GM18505 (cell line): ENCODE measurements at regions not wholly inside any gene's neighbourhood (a gene's known extent, or its start where the extent isn't known, plus 50 kb on each side); places are given as distances from the start of the nearest gene placed in this dataset.
"Not testable (repeated sequence)": the region's sequence is repeated elsewhere in the genome, so short reads cannot be mapped to it uniquely, and the experiment has no call there.

Source experiments
- ATAC-seq: cut with Tn5 transposase; IDR thresholded peaks from one replicate; pipeline ENCODE4 v1.9.1; 2021; ENCODE audit not compliant: unreplicated experiment
- POLR2A ChIP-seq: IDR thresholded peaks from 4 replicates; pipeline ENCODE4 v1.6.1; 2011; ENCODE audit warnings: borderline replicate concordance; ENCODE audit not compliant: insufficient read depth, insufficient read length; ENCODE audit errors: extremely low read depth

DNA sequence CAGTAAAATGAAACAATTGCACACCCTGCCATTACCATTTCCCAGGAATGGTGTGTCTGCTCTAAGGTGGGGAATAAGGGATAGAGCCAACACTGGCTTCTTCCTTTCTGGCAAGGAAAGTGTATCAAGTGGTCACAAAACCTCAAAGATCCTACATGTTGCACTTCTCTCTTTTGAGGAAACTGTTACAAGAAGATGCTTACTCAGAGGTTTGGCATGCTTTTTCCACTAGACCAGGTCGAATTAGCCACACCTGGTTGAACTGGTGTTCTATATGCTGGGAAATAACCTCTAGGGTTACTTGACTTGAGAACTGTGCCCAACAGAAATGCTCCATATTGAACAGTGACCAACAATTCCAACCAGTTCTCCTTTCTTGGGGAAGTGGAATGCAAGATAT is 102.9 kb downstream of the LRRN1 start:
- ATAC-seq: no peak
- no peak for TF ChIP-seq POLR2A

- ATAC-seq: no peak
- no peak for TF ChIP-seq POLR2A
Observed at GRCh38 chr3:3906171-3906570, 106.9 kb downstream of the LRRN1 start.

DNA sequence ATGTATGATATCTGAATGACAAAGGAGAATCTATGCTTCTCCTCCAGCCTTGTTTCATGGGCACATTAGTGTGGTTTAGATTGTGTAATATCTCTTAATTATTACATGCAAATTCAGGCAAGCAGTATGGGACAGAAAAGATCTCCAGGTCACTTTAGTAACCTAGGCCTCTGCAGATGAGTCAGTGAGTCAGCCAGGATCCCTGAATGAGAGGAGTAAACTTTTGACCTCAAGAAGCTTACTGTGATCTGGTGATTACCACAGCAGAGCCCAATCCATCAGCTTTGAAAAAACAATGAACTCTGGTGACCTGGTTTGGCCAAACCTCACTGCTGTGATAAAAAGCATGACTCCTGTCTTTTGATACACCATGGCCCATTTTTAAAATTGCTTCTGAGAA is 107.8 kb downstream of the LRRN1 start:
- ATAC-seq: no peak
- no peak for TF ChIP-seq POLR2A

DNA sequence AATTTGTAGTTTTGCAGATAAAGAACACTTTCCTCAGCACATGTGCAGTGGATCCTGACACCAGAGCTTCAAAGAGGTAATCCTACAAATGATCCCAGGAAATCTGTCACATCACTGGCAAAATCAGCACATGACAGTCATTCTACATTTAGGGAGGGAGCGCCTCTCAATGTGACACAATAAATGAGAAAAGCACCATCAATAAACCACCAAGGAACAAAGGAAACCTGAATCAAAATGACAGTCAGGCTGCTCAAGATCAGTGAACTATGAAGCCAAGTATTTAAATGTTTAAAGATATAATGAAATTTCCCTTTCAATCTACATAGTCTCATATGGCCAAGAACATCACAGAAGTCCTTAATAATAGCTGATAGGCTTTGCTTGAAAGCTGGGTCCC is 119.5 kb downstream of the LRRN1 start:
- TF ChIP-seq POLR2A: no peak
- ATAC-seq: no peak

GRCh38 chr3:3919316-3919715 is 120.1 kb downstream of the LRRN1 start:
- TF ChIP-seq POLR2A: no peak
- ATAC-seq: no peak

DNA sequence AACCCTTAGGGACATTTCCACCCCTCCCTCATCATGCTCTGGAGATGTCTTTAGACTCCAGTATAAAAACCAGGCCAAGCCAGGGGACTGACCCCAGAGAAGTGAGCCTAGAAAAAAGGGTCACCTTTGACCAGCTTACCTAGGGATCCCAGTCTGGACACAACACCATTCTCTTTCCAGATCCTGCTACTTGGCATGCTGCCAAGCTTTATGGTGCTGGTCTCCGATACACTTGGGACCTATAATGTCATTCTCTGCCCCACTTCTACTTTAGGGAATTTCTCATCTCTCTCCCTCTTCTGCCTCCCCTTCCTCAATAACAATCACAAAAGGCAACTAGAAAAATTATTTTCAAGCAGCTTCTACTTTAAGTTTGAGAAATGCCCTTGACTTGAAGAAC is 124.4 kb downstream of the LRRN1 start:
- no peak for TF ChIP-seq POLR2A
- no peak for ATAC-seq

DNA sequence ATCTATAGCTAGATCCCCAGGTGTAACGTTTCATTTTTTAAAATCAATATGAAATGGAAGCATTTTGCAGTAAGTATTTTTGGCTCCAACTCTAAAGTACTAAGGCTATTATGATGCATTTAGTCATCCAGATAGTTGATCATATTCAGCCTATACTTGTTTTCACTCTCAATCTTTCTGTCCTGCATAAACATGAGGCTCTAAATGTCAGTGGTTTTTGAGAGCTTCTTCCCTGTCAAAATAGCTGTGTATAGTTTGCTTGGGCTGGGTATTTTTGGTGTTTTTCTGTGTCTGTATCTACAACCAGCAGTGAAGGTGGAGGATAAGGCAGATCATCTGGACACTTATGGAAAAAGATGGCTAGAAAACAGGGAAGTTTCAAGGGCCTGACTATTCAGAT is 128.0 kb downstream of the LRRN1 start:
- TF ChIP-seq POLR2A: no peak
- no peak for ATAC-seq

- no peak for ATAC-seq
- no peak for TF ChIP-seq POLR2A
Observed at GRCh38 chr3:3927965-3928364, 128.7 kb downstream of the LRRN1 start.

DNA sequence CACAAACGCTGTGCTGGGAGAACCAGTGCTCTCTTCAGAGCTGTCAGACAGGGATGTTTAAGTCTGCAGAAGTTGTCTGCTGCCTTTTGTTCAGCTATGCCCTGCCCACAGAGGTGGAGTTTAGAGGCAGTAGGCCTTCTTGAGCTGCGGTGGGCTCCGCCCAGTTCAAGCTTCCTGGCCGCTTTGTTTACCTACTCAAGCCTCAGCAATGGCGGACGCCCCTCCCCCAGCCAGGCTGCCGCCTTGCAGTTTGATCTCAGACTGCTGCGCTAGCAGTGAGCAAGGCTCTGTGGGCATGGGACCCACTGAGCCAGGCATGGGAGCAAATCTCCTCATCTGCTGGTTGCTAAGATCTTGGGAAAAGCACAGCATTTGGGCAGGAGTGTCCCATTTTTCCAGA is 142.1 kb downstream of the LRRN1 start:
- ATAC-seq: not testable (repeated sequence)

- no peak for ATAC-seq
- TF ChIP-seq POLR2A: no peak
Observed at GRCh38 chr3:3951071-3951470, 151.8 kb downstream of the LRRN1 start.

DNA sequence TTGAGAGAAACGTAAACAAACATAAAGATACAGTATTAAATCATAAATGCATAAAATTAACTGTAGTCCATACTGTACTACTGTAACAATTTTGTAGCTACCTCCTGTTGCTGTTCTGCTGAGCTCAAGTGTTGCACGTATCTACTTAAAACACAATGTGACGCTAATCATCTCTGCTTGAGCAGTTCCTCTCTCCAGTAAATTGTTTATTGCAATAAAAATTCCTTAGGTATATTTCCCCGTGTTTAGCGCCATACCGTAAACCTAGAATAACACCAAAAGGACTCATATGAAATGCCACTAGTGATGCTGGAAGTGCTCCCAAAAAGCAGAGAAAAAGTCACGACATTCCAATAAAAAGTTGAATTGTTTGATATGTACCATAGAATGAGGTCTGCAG is 152.3 kb downstream of the LRRN1 start:
- no peak for ATAC-seq
- no peak for TF ChIP-seq POLR2A

- not testable (repeated sequence) for ATAC-seq
Observed at GRCh38 chr3:3962867-3963266, 163.6 kb downstream of the LRRN1 start.

DNA sequence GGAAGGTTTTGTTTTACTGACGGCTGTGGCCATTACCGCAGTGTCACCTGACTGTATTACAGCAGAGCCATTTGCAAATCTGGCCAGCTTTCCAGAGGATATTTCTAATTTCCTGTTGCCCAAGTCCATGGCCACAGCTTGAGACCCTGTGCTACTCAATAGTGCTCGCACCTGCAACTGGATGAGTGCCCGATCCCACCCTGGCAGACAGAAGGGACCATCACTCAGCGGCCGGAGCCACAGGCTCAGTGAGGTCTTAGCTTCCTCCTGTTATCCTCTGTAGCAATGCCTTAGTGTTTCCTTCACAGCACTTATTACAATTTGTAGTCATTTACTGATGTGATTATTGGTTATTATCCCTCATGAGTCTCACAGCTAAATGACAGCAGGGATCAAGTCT is 184.8 kb downstream of the LRRN1 start:
- no peak for TF ChIP-seq POLR2A
- no peak for ATAC-seq

GRCh38 chr3:3991598-3991997 is 192.4 kb downstream of the LRRN1 start:
- no peak for ATAC-seq
- no peak for TF ChIP-seq POLR2A

DNA sequence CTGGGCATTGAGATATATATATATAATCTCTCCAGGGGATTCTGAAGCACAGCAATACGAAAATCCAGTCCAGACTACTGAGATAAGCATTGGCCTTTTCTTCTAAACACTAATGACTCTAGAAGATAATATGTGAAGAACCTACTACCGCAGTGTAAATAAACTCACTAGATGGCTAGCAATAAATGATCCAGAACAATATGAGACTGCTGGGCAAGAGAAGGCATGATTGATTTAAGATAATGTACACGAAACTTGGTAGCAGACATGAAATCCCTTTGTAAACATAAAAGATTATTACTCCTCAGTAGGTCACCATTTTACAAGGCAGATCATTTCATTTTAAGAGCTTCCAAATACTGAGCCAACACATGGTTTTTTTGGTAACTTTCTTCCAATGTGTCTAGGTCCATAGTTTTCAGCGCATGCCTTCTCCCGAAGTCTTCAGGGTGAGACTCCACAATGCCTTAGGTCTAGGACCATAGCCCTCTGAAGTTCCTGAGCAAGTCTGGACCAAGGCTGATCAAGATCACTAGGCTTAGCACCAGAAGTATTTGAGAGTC is 193.2 kb downstream of the LRRN1 start:
- no peak for ATAC-seq
- TF ChIP-seq POLR2A: no peak
